Heart left ventricle (tissue), 13 donors: ENCODE measurements at regions not wholly inside any gene's neighbourhood (a gene's known extent, or its start where the extent isn't known, plus 50 kb on each side); places are given as distances from the start of the nearest gene placed in this dataset.

ENCODE experiments used
- CTCF ChIP-seq, 12 donors: fragments of 200-600 bp; sonication (generic) in 4 of 12; IDR thresholded peaks; one replicate each; pipeline versions ENCODE4 v1.5.0 to v1.8.0; 2018 to 2022; ENCODE audit warnings: antibody characterized with exemption in 12 of 12, mild to moderate bottlenecking in 5 of 12
- POLR2A ChIP-seq, 2 donors: fragments of 450-650 bp; IDR thresholded peaks; one replicate each; pipeline ENCODE4 v1.6.1; 2017; ENCODE audit warnings: antibody characterized with exemption in 2 of 2, mild to moderate bottlenecking in 2 of 2, moderate library complexity in 2 of 2
- donor health status: ischemic (EF 13 %, LVEDD 7.1; RV severe dilation, severe dysfunction).
- donor health status: DM: no; HTN: yes; CAD: no.
- donor health status: DM: no; HTN: no; CAD: no.
- donor health status: ischemic (EF 25% LVEDD 6.9; RV normal size, moderate dysfunction).
- donor health status: ischemic (EF 25% LVEDD 5.7; RV mildly dilated, moderate dysfunction).
- donor health status: ischemic (EF 35%, LVEDD 5.7; RV mildly dilated, moderate dysfunction).
- donor health status: nonischemic (EF 11% LVEDD 7.7; RV severe dilation, severe dysfunction).
- donor health status: DM: yes; HTN: yes; CAD: no.
- donor health status: PGD.
- donor health status: ischemic (EF 29% LVEDD 5.4; RV normal size, mild dysfunction).
- donor health status: nonischemic (EF 23%, LVEDD 6.1; RV moderate dilation, normal function).

DNA sequence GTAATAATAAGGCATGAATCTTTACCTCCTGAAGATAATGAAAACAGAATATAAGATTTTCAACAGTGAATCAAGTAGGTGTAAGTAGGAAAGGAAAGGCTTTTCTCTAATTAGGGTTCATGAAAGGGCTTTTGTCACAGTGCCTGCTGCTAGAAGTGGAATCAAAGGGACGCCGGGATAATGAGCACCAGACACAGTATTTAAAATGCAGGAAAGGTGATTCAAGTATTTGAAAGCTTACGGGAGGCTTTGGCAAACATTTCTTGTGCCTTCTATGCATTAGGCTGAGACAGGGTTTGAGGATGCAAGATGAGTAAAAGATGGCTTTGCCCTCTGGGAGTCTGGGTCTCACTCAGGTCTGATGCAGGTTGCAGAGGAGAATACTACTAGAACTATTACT lies 70.5 kb upstream of the ANO4 start:
- TF ChIP-seq CTCF (IDR thresholded peaks at IDR 0.05) (no peak), POLR2A (IDR thresholded peaks at IDR 0.05) (no peak)
